KMS-11 (cell line): ENCODE measurements at regions not wholly inside any gene's neighbourhood (a gene's known extent, or its start where the extent isn't known, plus 50 kb on each side); places are given as distances from the start of the nearest gene placed in this dataset.

ENCODE experiments used
- H2AFZ ChIP-seq: fragments of 200-600 bp; sonication (generic); 2 replicates; pipeline ENCODE4 v1.6.1; 2016; ENCODE audit warnings: antibody characterized with exemption, mixed run types, low read depth
- H3K27ac ChIP-seq: fragments of 200-600 bp; sonication (generic); 2 replicates; pipeline ENCODE4 v1.6.1; 2016; ENCODE audit warnings: mild to moderate bottlenecking, mixed run types
- H3K27me3 ChIP-seq: fragments of 200-600 bp; sonication (generic); 2 replicates; pipeline ENCODE4 v1.6.1; 2017; ENCODE audit warnings: mild to moderate bottlenecking, low read depth, mixed run types, moderate library complexity; ENCODE audit not compliant: insufficient read depth
- H3K36me3 ChIP-seq: fragments of 200-600 bp; sonication (generic); 2 replicates; pipeline ENCODE4 v1.6.1; 2017; ENCODE audit warnings: mild to moderate bottlenecking, mixed run types; ENCODE audit not compliant: insufficient read depth
- H3K4me1 ChIP-seq: fragments of 200-600 bp; sonication (generic); 2 replicates; pipeline ENCODE4 v1.6.1; 2016; ENCODE audit warnings: mild to moderate bottlenecking, low read depth, mixed run types; ENCODE audit not compliant: poor library complexity, severe bottlenecking
- H3K4me2 ChIP-seq: fragments of 200-600 bp; sonication (generic); 2 replicates; pipeline ENCODE4 v1.7.0; 2016; ENCODE audit warnings: mild to moderate bottlenecking, mixed run types
- H3K4me3 ChIP-seq: fragments of 200-600 bp; sonication (generic); IDR thresholded peaks from 2 replicates; pipeline ENCODE4 v1.6.1; 2017; ENCODE audit warnings: low read depth, low read length, mixed read lengths; ENCODE audit not compliant: insufficient read depth
- H3K79me2 ChIP-seq: fragments of 200-600 bp; sonication (generic); 2 replicates; pipeline ENCODE4 v1.6.1; 2016; ENCODE audit warnings: low read depth, mixed run types; ENCODE audit not compliant: insufficient read depth
- H3K9ac ChIP-seq: fragments of 200-600 bp; sonication (generic); 2 replicates; pipeline ENCODE4 v1.6.1; 2016; ENCODE audit warnings: mild to moderate bottlenecking, mixed run types
- H4K20me1 ChIP-seq: fragments of 200-600 bp; sonication (generic); 2 replicates; pipeline ENCODE4 v1.6.1; 2016; ENCODE audit warnings: mild to moderate bottlenecking, mixed run types; ENCODE audit not compliant: insufficient read depth
- CTCF ChIP-seq: fragments of 200-600 bp; sonication (generic); conservative IDR thresholded peaks from 2 replicates; pipeline ENCODE4 v1.6.1; 2017; ENCODE audit warnings: low read depth, mild to moderate bottlenecking, antibody characterized with exemption, low read length, moderate library complexity, mixed read lengths

DNA sequence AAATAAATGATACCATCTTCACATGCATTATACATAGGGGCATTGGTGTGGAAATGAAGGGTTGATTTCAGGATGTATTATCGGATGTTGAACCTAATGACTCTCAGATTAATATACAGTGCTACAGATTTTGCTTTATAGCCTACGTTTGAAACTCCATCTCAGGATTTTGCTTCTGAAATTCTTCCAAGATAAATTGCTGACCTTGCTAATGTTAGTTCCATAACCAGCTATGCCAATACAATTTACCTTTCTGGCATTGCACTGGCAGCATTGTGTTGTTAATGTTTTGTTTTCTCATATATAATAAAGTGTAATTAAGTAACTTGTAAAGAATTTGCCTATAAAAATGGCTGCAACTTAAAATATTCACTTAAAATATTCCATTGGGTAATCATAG is 350.1 kb downstream of the CHRM3 start:
- no peak overlapping the region for H3K4me2 ChIP-seq
- H3K79me2 ChIP-seq = no peaks in the 10 kb centered on the region
- H3K27ac ChIP-seq = no peak overlapping the region
- no peaks in the 10 kb centered on the region for H3K27me3 ChIP-seq
- H2AFZ ChIP-seq = no peak overlapping the region
- no peak for TF ChIP-seq CTCF
- no peaks in the 10 kb centered on the region for H4K20me1 ChIP-seq
- no peak overlapping the region for H3K9ac ChIP-seq
- no peaks in the 10 kb centered on the region for H3K36me3 ChIP-seq
- H3K4me1 ChIP-seq = no peaks in the 10 kb centered on the region
- H3K4me3 ChIP-seq = no peak overlapping the region

DNA sequence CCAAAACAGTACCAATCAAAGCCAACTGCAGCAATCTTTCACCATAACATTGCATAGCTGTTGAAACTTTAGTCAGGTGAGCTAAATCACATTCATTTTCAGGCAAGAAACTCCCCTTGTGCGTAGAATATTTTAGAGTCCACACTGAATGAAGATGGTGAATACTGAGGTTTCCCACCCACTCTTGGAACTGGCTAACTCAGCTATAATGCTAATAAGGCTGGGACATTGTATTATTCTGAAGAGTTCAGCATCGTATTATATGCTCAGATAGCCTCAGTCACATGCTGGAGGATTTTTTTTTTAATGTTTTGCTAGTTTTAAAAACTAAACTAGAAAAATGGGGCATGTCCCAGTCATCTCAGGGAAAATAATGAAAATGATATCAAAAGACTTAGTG is 352.3 kb upstream of the FMN2 start:
- TF ChIP-seq CTCF = no peak
- Histone ChIP-seq H3K27ac (no peak overlapping the region), H2AFZ (no peak overlapping the region), H4K20me1 (no peaks in the 10 kb centered on the region), H3K9ac (no peak overlapping the region), H3K79me2 (no peaks in the 10 kb centered on the region), H3K27me3 (no peaks in the 10 kb centered on the region), H3K4me3 (no peak overlapping the region), H3K4me2 (no peak overlapping the region), H3K36me3 (no peaks in the 10 kb centered on the region), H3K4me1 (no peaks in the 10 kb centered on the region)

DNA sequence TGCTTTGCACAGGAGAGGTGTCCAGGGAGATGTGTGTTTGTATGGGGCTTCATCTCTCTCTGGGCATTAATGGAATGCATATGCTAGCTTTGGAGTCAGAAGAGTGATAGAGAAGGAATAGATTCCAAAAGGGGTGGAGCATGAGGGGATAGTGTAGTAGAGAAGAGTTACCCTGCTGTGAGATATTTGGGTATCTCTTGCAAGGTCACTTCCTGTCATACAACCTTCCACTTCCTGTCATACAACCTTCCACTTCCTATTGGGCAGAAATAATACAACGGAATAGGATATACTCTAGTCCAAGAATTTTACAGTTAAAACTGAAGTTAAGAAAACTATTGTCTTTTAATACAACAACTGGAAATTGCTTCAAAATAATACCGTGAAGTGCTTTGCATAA is 351.8 kb upstream of the FMN2 start:
- Histone ChIP-seq H3K4me2 (no peak overlapping the region), H3K36me3 (no peaks in the 10 kb centered on the region), H3K27ac (no peak overlapping the region), H3K79me2 (no peaks in the 10 kb centered on the region), H2AFZ (no peak overlapping the region; the same call in 1 of the 2 replicates), H3K4me3 (no peak overlapping the region), H3K9ac (no peak overlapping the region), H3K4me1 (no peaks in the 10 kb centered on the region), H4K20me1 (no peaks in the 10 kb centered on the region), H3K27me3 (no peaks in the 10 kb centered on the region)
- TF ChIP-seq CTCF = no peak

- H3K36me3 ChIP-seq = no peaks in the 10 kb centered on the region
- no peaks in the 10 kb centered on the region for H3K79me2 ChIP-seq
- no peak overlapping the region for H3K27ac ChIP-seq
- H3K4me2 ChIP-seq = no peak overlapping the region
- no peak overlapping the region for H3K9ac ChIP-seq
- no peak overlapping the region for H3K4me3 ChIP-seq
- no peaks in the 10 kb centered on the region for H3K27me3 ChIP-seq
- H4K20me1 ChIP-seq = no peaks in the 10 kb centered on the region
- H2AFZ ChIP-seq = no peak overlapping the region
- TF ChIP-seq CTCF = no peak
- H3K4me1 ChIP-seq = no peaks in the 10 kb centered on the region
Measured at GRCh38 chr1:239742416-239743109, 349.1 kb upstream of the FMN2 start.
